WI38 (cell line): ENCODE measurements at regions not wholly inside any gene's neighbourhood (a gene's known extent, or its start where the extent isn't known, plus 50 kb on each side); places are given as distances from the start of the nearest gene placed in this dataset.

Experiments used
- H3K4me3 ChIP-seq: 2 replicates; pipeline ENCODE4 v1.5.1; 2011; ENCODE audit warnings: low read depth, mild to moderate bottlenecking, control low read depth, low read length
- CTCF ChIP-seq: IDR thresholded peaks from 2 replicates; pipeline ENCODE4 v1.5.1; 2012; ENCODE audit warnings: low read depth, mild to moderate bottlenecking, control low read depth, low read length

GRCh38 chr18:41266616-41267015 lies 688.4 kb upstream of the PIK3C3 start:
- no peak overlapping the region for H3K4me3 ChIP-seq
- no peak for TF ChIP-seq CTCF

- H3K4me3 ChIP-seq, result no peak overlapping the region
- TF ChIP-seq CTCF, result no peak
These were observed 688.8 kb upstream of the PIK3C3 start for GRCh38 chr18:41266204-41266603.

- TF ChIP-seq CTCF, result no peak
- no peak overlapping the region for H3K4me3 ChIP-seq
These were observed 690.0 kb upstream of the PIK3C3 start for GRCh38 chr18:41265047-41265446.

- H3K4me3 ChIP-seq, result no peak overlapping the region
- no peak for TF ChIP-seq CTCF
These were observed 691.1 kb upstream of the PIK3C3 start for GRCh38 chr18:41263956-41264355.

- TF ChIP-seq CTCF, result no peak
- no peak overlapping the region for H3K4me3 ChIP-seq
These were observed 692.3 kb upstream of the PIK3C3 start for GRCh38 chr18:41262688-41263087.

GRCh38 chr18:41244591-41245037 lies 710.4 kb upstream of the PIK3C3 start:
- no peak for TF ChIP-seq CTCF
- H3K4me3 ChIP-seq, result no peak overlapping the region

- TF ChIP-seq CTCF, result no peak
These were observed 717.7 kb upstream of the PIK3C3 start for GRCh38 chr18:41237317-41237716.

More at GRCh38 chr18:41237317-41237716, 717.7 kb upstream of the PIK3C3 start:
- H3K4me3 ChIP-seq, result no peak overlapping the region
